Erythroblast (primary cell): ENCODE measurements at regions not wholly inside any gene's neighbourhood (a gene's known extent, or its start where the extent isn't known, plus 50 kb on each side); places are given as distances from the start of the nearest gene placed in this dataset.

Experiments used
- GATA1 ChIP-seq: IDR thresholded peaks from 2 replicates; pipeline ENCODE4 v1.6.1; 2011; ENCODE audit warnings: low read depth, mild to moderate bottlenecking, control low read depth, low read length, moderate library complexity
- POLR2A ChIP-seq: IDR thresholded peaks from 2 replicates; pipeline ENCODE4 v1.6.1; 2011; ENCODE audit warnings: mild to moderate bottlenecking, low read length

GRCh38 chr1:181250038-181250437, 161.5 kb downstream of the IER5 start:
- no peak for TF ChIP-seq POLR2A
- no peak for TF ChIP-seq GATA1
